ENCODE measurements at regions not wholly inside any gene's neighbourhood (a gene's known extent, or its start where the extent isn't known, plus 50 kb on each side); places are given as distances from the start of the nearest gene placed in this dataset.

GRCh38 chr7:130854481-130854880 is 120.5 kb upstream of the KLF14 start:
- TF ChIP-seq POLR2A (IDR thresholded peaks at IDR 0.05) (no peak), POLR2AphosphoS5 (IDR thresholded peaks at IDR 0.05) (no peak)
